Non-pigmented ciliary epithelial cell (primary cell): ENCODE measurements at regions not wholly inside any gene's neighbourhood (a gene's known extent, or its start where the extent isn't known, plus 50 kb on each side); places are given as distances from the start of the nearest gene placed in this dataset.
A peak's percentile ranks its signal among the peaks of the same experiment; 100 is the strongest.

Experiments used
- DNase-seq: peaks from one replicate; pipeline ENCODE4 v3.0.0-alpha.2; 2010; ENCODE audit warnings: low read depth

DNA sequence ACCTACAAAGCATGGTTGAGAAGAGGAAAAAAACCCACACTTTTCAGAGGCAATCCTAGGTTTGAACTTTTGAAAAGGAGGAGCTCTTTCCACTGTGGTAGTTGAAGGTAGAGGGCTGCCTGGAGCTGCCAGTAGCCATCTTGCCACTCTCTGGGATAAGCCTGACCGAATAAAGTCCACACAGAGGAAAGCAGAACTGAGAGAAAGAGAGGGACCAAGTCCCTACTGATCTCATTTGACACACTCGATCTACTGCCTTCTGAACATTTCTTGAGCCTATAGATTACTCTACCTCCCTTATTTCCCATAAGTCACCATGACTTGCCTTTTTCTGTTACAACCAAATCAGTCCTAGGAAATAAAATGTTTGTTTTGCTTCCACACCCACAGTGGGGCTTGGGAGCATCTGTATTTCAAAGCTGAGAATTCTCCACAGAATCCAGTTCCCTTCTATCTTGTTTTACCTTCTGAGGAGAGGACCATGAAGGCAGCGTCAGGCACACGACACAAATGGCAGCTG is 147.0 kb upstream of the PTPRK start:
- no peak for DNase-seq

DNA sequence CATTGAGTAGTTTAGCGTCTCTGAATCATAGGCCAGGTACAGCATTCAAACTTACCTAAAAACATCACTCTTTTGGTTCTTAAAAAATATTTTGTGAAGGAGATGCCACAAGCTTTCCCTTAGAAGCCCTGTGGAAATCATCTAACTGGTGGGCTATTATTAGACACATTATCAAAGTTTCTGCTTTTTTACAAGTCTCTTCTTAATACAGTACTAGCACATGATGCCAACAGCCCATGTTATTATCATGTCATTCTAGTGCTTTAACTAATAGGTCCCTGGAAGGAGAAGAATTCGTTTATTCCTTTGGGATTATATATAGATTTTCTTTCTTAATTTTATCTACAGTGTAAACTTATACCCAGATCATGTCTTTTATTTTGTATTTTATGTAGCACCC is 146.0 kb upstream of the PTPRK start:
- no peak for DNase-seq

DNA sequence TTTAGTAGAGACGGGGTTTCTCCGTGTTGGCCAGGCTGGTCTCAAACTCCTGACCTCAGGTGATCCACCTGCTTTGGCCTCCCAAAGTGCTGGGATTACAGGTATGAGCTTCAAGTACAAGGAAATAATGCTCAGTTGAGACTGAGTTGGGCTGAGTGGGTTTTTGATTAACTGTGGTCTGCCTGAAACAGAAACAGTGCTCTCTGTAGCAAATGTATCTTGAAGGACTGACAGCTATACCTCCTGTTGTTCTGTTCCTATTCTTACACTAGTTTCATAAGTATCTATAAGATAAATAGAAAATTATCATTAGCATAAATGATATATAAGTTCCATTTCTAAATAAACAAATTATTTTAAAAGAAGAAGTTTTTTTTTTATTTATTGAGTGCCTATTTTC is 142.8 kb upstream of the PTPRK start:
- no peak for DNase-seq

DNA sequence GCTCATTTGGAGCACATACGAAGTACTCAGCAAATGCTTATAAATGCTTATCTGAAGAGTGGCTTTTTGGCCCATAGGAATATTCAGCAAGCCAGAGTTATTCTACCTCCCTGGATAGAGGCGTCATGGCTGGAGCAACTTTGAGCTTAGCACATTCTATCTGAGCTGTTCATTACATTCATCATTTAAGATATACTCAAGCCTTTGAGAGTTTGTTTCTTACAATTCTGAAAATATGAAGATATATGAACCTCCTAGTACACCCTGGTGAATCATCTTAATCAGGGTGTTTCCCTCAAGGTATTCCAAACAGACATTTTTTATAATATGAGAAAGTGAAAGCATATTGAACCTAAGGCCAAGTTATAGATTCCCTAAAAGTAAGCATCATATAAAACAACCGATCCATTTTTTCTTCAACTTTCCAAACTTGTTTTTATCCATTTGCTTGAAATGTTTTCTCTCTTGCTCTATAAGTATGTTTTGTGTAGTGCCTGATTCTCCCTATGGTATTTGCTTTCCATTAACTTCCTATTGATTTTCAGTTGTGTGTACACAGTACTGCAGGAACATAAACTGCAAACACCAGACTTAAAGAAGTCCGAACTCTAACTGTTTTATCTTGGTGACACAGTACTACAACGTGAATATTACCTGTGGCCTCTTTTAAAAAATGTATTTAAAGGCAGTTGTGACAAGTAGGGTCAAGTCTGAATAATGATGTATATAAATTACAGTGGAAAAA is 139.7 kb upstream of the PTPRK start:
- no peak for DNase-seq

DNA sequence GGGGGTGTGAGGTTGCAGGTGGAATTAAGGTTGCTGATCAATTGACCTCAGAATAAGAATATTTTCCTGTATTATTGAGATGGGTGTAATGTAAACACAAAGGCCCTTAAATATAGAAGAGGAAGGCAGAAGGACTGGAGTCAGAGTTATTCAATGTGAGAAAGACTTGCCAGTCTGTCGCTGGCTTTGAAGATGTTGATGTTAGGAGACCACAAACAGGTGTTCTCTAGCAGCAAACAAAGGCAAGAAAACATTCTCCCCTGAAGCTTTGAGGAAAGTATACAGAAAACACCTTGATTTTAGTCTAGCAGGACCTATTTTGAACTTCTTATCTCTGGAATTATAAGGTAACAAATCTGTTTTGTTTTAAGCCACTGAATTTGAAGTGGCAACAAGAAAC is 138.9 kb upstream of the PTPRK start:
- no peak for DNase-seq

DNA sequence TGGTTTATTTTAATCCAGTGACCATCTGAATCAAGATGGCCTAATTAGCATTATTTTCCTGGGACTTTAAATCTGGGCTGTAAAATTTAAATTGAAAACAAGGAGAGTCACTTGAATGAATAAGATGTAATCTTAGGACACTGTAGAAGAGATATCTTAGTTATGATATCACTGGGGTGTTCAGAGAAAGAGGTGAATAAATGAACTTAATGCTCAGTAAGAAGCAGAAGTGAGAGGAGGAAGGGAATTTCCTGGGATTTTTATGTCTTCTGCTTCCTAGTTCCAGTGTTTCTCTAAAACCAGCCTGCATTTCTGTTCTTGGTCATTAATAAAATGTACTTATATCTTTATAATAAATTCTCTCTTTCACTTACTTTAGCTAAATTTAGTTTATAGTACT is 136.8 kb upstream of the PTPRK start:
- no peak for DNase-seq

DNA sequence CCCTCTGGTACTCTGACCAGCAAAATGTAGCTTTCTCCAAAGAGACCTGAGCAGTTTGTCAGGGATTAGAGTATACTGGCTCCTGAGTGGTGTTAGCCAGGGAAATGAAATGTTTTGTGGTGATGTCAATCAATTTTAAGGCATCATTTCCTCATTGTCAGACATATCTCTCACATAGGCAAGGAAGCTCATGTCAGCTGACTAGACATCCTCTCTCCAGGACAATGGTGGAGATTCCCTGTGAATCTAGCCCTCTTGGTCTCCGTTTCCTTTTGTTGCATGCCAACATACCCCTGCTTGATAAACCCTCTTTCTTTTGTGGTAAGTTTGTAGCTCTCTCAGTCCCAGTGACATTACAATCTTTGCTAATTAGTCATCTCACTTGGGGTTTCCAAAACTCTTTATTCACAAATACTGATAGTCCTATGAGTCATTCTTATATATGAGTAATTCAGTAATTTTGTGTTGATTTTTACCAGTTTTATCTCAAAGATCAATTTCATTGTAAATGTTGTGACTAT is 135.6 kb upstream of the PTPRK start:
- DNase-seq, result peak; percentile 82

DNA sequence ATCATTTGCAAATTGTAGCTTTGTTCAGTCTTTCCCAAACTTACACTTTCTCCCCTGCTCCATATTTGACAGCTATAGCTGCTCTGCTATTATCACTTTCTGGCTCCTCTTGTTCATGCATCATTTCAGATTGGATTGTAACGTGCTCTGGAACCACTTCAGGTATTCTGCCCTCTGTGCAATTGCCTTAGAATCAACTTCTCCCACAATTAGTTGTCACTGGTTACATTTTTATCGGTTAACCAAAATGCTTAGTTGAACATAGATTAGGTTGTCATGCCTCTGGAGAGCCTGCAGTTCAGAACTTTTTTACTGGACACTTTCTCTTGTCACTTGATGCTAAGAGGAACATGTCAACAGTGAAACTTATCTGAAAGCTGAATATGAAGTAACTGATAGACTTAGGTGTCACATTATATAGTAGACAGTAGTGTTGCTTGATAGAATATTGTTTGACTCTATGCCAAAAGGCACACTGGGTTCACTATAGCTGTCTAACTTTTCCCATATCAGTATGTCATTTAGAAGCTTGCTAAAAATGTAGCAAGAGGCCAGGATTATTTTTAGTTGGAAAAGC is 127.7 kb upstream of the PTPRK start:
- no peak for DNase-seq

DNA sequence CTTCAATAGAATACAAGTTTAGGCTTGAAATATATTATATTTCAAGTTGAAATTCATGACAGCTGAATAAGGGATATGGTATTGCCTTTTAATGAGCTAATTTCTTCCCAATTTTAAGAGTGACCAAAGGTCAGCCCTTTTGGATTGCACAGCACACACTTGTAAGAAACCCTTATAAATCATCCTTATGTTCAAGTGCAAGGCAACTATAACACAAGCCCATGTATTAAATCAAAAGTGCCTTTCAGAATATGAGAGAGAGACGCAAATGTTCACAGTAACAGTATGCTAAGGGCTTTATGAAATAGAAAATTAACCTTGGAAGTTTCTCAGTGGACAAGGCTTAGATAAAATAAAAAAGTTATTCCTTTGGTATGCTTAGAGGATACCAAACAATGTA is 121.7 kb upstream of the PTPRK start:
- no peak for DNase-seq

DNA sequence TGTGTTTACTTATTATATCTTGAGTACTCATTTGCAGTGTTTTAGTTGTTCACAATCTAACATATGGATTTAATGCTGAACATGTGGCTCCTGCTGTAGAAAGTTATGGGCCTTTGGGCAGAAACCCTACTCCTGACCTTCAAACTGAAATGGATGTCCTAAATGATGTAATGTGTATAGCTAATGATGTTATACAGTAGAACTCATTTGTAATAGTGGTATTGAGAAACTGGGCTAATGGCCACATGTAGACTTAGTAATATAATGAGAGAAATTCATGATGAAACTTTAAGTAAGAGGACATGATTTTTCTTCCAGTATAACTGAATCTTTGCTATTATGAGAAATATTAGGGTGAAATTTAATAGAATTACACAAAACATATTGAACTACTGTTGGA is 121.3 kb upstream of the PTPRK start:
- DNase-seq, result no peak

DNA sequence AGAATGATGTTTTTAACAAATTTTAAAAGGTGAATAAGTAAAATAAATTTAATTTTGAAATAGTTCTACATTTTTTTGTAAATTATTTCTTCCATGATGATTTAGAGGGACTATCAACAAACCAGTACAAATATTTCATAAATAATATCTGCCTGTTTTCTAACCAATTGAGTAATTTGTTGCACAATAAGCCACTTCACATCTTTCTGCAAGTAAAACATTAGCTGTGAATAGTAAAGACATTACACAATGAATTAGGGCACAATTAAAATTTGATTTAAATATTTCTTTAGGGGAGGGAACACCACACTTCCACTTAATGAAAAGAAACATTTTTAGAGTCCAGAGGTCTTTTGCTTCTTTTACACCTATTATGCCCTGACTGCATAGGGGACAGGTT is 118.4 kb upstream of the PTPRK start:
- no peak for DNase-seq

DNA sequence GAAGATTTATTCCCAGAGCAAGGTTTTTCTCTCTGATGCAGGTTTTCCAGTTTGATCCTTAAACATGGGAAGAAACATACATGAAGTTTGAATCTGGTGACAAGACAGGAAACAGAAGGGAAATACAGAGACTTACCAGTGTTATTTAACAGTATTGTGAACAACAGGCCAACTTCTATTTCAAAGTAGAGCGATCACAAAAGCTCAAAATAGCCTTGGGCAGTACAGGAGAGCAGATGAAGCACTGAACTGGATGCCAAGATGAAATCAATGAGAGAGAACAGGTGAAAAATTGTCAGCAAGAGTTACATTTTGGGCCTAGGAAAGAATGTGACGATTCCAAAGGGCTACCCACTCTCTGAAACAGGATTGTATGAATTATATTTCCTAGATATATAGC is 114.8 kb upstream of the PTPRK start:
- no peak for DNase-seq

DNA sequence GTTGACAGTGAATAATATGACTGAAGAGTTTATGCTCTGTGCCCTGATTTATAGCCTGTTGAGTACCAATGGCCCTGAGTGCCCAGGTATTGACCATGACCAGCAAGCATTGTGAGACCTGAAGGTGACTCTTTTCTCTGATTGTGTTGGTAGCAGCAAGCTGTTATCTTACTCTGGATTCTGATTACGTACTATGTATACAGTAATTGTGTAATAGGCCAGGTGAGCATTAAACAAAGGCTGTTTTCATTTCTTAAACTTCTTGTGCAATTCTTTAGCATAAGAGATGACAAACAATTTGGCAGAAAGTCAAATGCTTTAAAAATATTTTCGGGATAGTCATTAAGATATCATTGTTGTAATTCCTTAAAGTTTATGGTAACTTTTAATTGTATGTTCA is 111.7 kb upstream of the PTPRK start:
- DNase-seq, result no peak

DNA sequence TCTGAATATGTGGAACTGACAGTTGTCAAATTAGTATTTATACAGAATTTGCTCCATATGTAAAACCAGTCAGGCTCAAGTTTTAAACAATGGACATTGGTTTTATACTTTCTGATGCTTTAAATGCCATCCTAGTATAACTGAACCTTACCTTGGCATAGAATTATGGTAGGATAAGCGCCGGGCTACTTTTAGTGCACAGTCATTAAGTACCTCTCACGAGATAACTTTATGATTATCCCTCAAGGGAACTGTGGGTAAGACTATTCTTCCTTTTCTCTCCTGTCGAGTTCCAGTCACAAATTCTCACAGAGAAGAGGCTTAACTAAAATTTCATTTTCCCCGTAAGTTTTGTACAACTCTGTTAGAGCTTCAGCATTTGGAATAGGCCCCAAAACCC is 110.6 kb upstream of the PTPRK start:
- no peak for DNase-seq

DNA sequence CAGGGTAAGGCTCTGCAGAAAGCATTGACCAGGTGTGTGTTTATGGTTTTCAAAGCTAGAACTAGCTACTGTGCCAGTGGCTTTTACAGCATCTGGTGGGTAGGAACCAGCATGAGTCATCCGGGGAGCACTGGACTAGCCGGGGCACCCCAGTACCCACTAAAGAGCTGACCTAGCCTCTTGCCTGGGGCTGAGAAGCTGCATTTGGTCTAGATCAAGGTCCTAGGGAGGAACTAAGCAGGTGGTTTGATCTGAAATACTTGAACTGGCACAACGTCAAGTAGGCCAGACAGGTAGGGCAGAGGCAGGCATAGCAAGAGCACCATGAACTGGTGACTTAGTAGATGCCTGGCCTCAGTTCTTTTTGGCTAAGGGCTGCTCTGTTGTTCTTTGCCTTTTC is 109.8 kb upstream of the PTPRK start:
- DNase-seq, result no peak

DNA sequence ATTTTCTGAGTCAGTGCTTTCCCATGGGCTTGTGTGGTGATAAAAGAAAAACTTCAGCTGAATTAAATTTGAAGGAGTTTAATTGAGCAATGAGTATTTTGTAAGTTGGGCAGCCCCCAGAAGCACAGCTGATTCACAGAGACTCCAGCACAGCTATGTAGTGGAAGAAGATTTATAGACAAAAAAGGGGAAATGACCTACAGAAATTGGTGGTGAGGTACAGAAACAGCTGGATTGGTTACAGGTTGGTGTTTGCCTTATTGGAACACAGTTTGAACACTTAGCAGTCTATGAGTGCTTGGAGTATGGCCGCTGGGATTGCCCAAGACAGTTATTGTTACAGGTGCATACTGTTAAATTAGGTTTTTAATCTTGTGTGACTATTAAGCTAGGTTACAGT is 96.9 kb upstream of the PTPRK start:
- DNase-seq, result no peak

DNA sequence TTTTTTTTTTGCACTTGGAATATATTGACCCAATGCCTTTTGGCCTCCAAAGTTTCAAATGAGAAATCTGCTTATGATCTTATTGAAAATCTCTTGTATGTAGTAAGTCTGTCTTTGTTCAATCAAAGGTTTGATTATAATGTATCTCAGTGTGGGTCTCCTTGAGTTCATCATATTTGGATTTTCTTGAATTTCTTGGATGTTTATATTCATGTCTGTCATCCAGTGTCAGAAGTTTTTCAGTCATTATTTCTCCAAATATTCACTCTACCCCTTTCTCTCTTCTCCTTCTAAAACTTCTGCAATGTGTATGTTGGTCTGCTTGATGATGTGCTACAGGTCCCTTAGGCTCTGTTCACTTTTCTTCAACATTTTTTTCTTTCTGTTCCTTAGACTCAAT is 95.9 kb upstream of the PTPRK start:
- DNase-seq, result no peak

DNA sequence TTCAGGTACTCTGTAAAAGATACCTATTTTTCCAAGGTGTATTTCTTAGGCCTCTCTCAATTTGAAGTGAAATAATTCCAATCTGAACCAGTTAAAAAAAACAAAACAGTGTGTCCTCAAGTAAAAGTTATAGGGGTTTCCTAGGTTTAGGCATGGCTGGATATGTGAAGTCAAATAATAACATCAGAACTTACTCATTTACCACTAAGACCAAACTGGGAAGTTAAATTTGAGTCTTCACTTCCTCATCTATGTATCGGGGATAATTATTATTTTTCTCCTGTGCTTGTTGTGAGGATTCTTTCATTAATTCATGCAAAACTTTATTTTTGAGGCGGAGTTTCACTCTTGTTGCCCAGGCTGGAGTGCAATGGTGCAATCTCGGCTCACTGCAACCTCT is 86.2 kb upstream of the PTPRK start:
- DNase-seq, result no peak

DNA sequence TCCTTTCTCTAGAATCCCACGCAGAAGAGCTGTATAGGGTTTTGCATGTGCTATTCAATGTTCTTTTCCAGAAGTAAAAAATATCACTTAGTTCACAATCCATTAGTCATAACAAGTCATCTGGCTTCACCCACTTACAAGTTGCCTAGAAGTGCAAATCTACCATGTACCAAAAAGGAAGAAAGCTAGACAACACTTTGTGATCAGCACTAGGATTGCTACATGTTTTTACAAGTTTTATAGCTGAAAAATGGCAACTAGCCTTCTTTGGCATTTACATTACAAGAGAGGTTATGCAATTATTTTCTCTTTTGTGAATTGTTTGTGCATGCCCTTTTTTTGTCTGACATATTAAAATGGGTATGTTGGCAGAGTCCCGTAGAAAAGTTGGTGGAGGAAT is 85.6 kb upstream of the PTPRK start:
- no peak for DNase-seq

DNA sequence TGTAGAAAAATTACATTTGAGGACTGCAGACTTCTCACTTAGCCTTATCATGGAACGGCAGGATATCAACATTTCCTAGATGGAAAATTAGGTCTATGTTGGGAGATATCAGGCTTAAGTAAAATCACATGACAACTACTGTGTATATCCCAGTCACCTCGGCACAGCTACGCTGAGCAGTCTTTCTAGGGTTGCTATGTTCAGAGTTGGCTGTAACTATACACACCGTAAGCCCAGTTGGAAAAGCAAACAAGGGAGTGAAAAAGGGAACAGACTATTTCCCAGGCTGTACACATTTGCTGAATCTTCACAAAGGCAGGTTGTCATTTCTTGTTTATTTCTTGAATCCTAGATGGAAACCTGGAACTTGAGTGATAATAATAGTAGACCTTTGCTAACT is 80.7 kb upstream of the PTPRK start:
- peak; percentile 30 for DNase-seq

DNA sequence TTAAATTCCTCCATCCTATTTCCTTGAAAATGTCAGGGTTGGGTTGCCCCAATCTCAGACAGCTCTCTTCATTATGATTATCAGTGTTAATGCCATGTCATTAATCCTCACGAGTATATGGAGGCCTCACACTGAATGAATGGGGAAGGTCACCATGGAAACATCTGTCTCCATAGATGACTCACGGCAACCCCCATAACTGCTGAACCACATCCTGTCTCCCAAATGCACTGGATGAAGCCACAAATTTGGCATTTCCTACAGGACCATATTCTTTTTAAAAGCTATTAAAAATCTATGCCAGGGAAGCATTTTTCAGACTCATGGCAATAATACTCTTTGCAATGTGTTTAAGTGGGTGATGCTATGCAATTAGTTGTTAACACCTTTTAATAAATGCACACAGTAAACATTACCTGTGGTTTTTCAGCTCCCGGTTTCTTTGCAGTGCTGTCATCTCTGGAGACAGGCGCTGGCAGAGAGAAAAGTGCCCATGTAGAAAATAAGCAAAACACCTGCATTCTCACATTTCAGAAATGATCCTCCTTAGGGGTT is 80.1 kb upstream of the PTPRK start:
- peak; percentile 81 for DNase-seq

DNA sequence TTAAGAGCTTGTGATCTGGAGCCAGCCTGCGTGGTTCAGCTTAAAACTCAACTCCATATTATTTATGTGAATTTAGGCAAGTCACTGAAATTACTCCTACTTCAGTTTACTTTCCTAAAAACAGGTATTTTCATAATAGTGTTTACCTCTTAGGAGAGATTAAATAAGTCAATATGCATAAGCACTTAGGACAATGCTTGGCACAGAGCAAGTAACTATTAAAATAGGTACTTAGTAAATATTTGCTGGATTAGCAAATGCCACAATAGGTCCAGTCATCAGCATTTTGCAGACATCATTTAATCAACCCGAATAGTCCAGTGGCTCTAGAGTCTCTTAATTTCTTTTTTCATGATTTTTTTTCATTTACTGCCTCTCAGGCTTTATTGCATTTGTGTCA is 78.6 kb upstream of the PTPRK start:
- no peak for DNase-seq

DNA sequence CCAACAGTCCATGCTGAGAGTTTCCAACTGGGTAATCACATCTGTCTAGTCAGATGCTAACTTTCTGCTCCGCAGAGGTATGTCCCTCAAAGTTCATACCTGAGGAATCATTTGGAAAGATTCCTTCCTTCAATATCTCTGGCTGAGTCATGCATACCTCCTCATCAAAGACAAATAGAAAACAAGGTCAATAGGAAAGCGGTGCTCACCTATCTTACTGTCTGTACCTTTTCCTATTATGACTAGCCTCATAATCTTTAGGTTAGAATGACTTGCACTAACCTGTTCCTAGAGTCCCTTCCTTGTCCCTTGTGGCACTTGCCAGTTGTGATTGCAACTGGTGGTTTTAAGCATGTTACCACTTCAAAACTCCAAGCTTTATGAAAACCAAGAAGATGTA is 78.2 kb upstream of the PTPRK start:
- DNase-seq, result no peak

DNA sequence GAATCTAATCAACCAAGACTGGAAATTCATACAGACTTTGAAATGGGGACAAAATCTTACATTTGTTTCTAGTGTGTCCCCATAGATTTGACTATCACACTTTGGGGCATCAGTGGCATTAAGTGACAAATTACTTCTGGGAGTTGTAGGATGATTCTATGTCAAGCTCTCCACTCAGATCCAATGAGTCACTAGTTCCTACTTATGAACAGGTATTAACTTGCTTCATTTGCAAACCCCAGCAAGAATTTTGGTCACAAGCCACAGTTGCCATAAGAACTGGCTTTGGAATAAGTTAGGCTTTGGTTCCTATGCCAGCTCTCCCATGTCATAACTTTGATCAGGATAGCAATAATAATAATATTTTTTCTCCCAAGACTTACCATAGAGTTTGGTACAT is 77.6 kb upstream of the PTPRK start:
- DNase-seq, result no peak
